OCI-LY1 (cell line): ENCODE measurements at regions not wholly inside any gene's neighbourhood (a gene's known extent, or its start where the extent isn't known, plus 50 kb on each side); places are given as distances from the start of the nearest gene placed in this dataset.

Source experiments
- CTCF ChIP-seq: fragments of 200-600 bp; sonication (generic), shearing (Covaris generic); IDR thresholded peaks from 2 replicates; pipeline ENCODE4 v1.5.1; 2017; ENCODE audit warnings: mild to moderate bottlenecking, antibody characterized with exemption, low read length, moderate library complexity, mixed read lengths
- EZH2 ChIP-seq: fragments of 200-600 bp; sonication (generic), shearing (Covaris generic); IDR thresholded peaks from 2 replicates; pipeline ENCODE4 v1.8.0; 2017; ENCODE audit warnings: borderline replicate concordance, mixed run types, mild to moderate bottlenecking, antibody characterized with exemption, low read length, moderate library complexity, mixed read lengths

- TF ChIP-seq CTCF (no peak), EZH2 (no peak)
These were observed 159.9 kb downstream of the OLFM1 start for GRCh38 chr9:135247227-135247930.
